Ascending aorta (tissue), 2 donors: ENCODE measurements at regions not wholly inside any gene's neighbourhood (a gene's known extent, or its start where the extent isn't known, plus 50 kb on each side); places are given as distances from the start of the nearest gene placed in this dataset.

ENCODE experiments used
- DNase-seq, 2 donors: peaks; one replicate each; pipeline ENCODE4 v3.0.0-alpha.2; 2019; ENCODE audit warnings: low spot score in 2 of 2
- H3K27ac ChIP-seq, 2 donors: fragments of 200-600 bp; sonication (generic); one replicate each; pipeline ENCODE4 v1.5.1; 2016 to 2017; ENCODE audit warnings: mild to moderate bottlenecking in 1 of 2
- H3K27me3 ChIP-seq: fragments of 200-600 bp; sonication (generic); one replicate; pipeline ENCODE4 v1.5.1; 2017
- H3K36me3 ChIP-seq, 2 donors: fragments of 200-600 bp; sonication (generic); one replicate each; pipeline ENCODE4 v1.5.1; 2016
- H3K4me1 ChIP-seq, 2 donors: fragments of 200-600 bp; sonication (generic); one replicate each; pipeline ENCODE4 v1.5.1; 2016 to 2017; ENCODE audit warnings: mild to moderate bottlenecking in 1 of 2
- H3K4me3 ChIP-seq, 2 donors: fragments of 200-600 bp; sonication (generic); one replicate each; pipeline ENCODE4 v1.5.1; 2016 to 2017; ENCODE audit warnings: mild to moderate bottlenecking in 1 of 2
- H3K9me3 ChIP-seq, 2 donors: fragments of 200-600 bp; sonication (generic); one replicate each; pipeline ENCODE4 v1.5.1; 2016
- CTCF ChIP-seq, 3 experiments: fragments of 200-600 bp in 2 of 3; fragments of 450-650 bp in 1 of 3; sonication (generic) in 2 of 3; IDR thresholded peaks; one replicate each; pipeline ENCODE4 v1.5.1; 2016 to 2019; ENCODE audit warnings: antibody characterized with exemption in 3 of 3, mild to moderate bottlenecking in 1 of 3, moderate library complexity in 1 of 3
- intact Hi-C: fragments of 100-400 bp; cut with DNase I; formaldehyde crosslinking; loops from one replicate; pipeline ENCODE4 v1.15.1; 2023

GRCh38 chr1:38465460-38465859 lies 394.1 kb downstream of the RRAGC start:
- Histone ChIP-seq H3K27ac (no peak overlapping the region), H3K9me3 (no peaks in the 10 kb centered on the region), H3K27me3 (no peaks in the 10 kb centered on the region), H3K4me3 (no peak overlapping the region), H3K4me1 (no peaks in the 10 kb centered on the region), H3K36me3 (no peaks in the 10 kb centered on the region)
- no peak for DNase-seq
- intact Hi-C loops, result no loop called here
- TF ChIP-seq CTCF (IDR thresholded peaks at IDR 0.05), result no peak

GRCh38 chr1:38464071-38464661 lies 395.4 kb downstream of the RRAGC start:
- intact Hi-C loops, result no loop called here
- Histone ChIP-seq H3K4me1 (no peaks in the 10 kb centered on the region), H3K36me3 (no peaks in the 10 kb centered on the region), H3K4me3 (no peak overlapping the region), H3K27me3 (no peaks in the 10 kb centered on the region), H3K27ac (no peak overlapping the region), H3K9me3 (no peaks in the 10 kb centered on the region)
- TF ChIP-seq CTCF (IDR thresholded peaks at IDR 0.05), result no peak
- no peak for DNase-seq

- intact Hi-C loops, result no loop called here
- no peaks in the 10 kb centered on the region for H3K9me3 ChIP-seq
- no peaks in the 10 kb centered on the region for H3K27me3 ChIP-seq
- no peaks in the 10 kb centered on the region for H3K4me1 ChIP-seq
- H3K27ac ChIP-seq, result no peak overlapping the region
- no peak overlapping the region for H3K4me3 ChIP-seq
- DNase-seq, result no peak
- TF ChIP-seq CTCF (IDR thresholded peaks at IDR 0.05), result no peak
- H3K36me3 ChIP-seq, result no peaks in the 10 kb centered on the region
Observed at GRCh38 chr1:38463074-38463473, 396.5 kb downstream of the RRAGC start.

- Histone ChIP-seq H3K27ac (no peak overlapping the region), H3K4me3 (no peak overlapping the region), H3K36me3 (no peaks in the 10 kb centered on the region), H3K9me3 (no peaks in the 10 kb centered on the region), H3K4me1 (no peaks in the 10 kb centered on the region), H3K27me3 (no peaks in the 10 kb centered on the region)
- TF ChIP-seq CTCF (IDR thresholded peaks at IDR 0.05), result no peak
- DNase-seq, result no peak
- intact Hi-C loops, result no loop called here
Observed at GRCh38 chr1:38456531-38456876, 403.1 kb downstream of the RRAGC start.

GRCh38 chr1:38455829-38456530 lies 403.6 kb downstream of the RRAGC start:
- Histone ChIP-seq H3K36me3 (no peaks in the 10 kb centered on the region), H3K27me3 (no peaks in the 10 kb centered on the region), H3K27ac (no peak overlapping the region), H3K4me3 (no peak overlapping the region), H3K4me1 (no peaks in the 10 kb centered on the region), H3K9me3 (no peaks in the 10 kb centered on the region)
- DNase-seq, result no peak
- TF ChIP-seq CTCF (IDR thresholded peaks at IDR 0.05), result no peak
- intact Hi-C loops, result no loop called here
